Skin of body (tissue), 1 donor: ENCODE measurements at regions not wholly inside any gene's neighbourhood (a gene's known extent, or its start where the extent isn't known, plus 50 kb on each side); places are given as distances from the start of the nearest gene placed in this dataset.
"Not testable (repeated sequence)": the region's sequence is repeated elsewhere in the genome, so short reads cannot be mapped to it uniquely, and the experiment has no call there.

Source experiments
- DNase-seq: peaks from one replicate; lab custom pipeline; 2025; lab: John Stamatoyannopoulos, UW

- no peak for DNase-seq
These were observed 695.3 kb downstream of the MAFB start for GRCh38 chr20:39993742-39994141.

GRCh38 chr20:39990692-39991091, 698.3 kb downstream of the MAFB start:
- DNase-seq: no peak

GRCh38 chr20:39988991-39989390, 700.0 kb downstream of the MAFB start:
- DNase-seq: no peak

GRCh38 chr20:39986173-39986904, 702.7 kb downstream of the MAFB start:
- DNase-seq: peak; percentile 61

GRCh38 chr20:39985271-39985827, 703.7 kb downstream of the MAFB start:
- DNase-seq: no peak

GRCh38 chr20:39983655-39984054, 705.4 kb downstream of the MAFB start:
- no peak for DNase-seq

- DNase-seq: no peak
These were observed 705.9 kb downstream of the MAFB start for GRCh38 chr20:39983183-39983582.

- DNase-seq: no peak
These were observed 714.0 kb downstream of the MAFB start for GRCh38 chr20:39974966-39975501.

- DNase-seq: no peak
These were observed 720.5 kb downstream of the MAFB start for GRCh38 chr20:39968495-39968894.

GRCh38 chr20:39967806-39968205, 721.2 kb downstream of the MAFB start:
- DNase-seq: no peak

- peak; percentile 56 for DNase-seq
These were observed 727.3 kb downstream of the MAFB start for GRCh38 chr20:39961637-39962244.

- DNase-seq: peak; percentile 17
These were observed 728.3 kb downstream of the MAFB start for GRCh38 chr20:39960522-39961428.

- not testable (repeated sequence) for DNase-seq
These were observed 731.1 kb downstream of the MAFB start for GRCh38 chr20:39957911-39958310.

GRCh38 chr20:39954621-39955020, 734.4 kb downstream of the MAFB start:
- peak; percentile 88 for DNase-seq

- no peak for DNase-seq
These were observed 742.1 kb downstream of the MAFB start for GRCh38 chr20:39946931-39947330.

GRCh38 chr20:39946053-39946810, 742.8 kb downstream of the MAFB start:
- DNase-seq: no peak

GRCh38 chr20:39944861-39945260, 744.2 kb downstream of the MAFB start:
- DNase-seq: no peak

- DNase-seq: no peak
These were observed 745.7 kb downstream of the MAFB start for GRCh38 chr20:39943336-39943735.

- peak; percentile 6 for DNase-seq
These were observed 747.8 kb downstream of the MAFB start for GRCh38 chr20:39941245-39941644.

GRCh38 chr20:39939241-39939865, 749.7 kb downstream of the MAFB start:
- no peak for DNase-seq
